Kidney (tissue), 13 donors: ENCODE measurements at regions not wholly inside any gene's neighbourhood (a gene's known extent, or its start where the extent isn't known, plus 50 kb on each side); places are given as distances from the start of the nearest gene placed in this dataset.

Experiments
- DNase-seq, 5 donors: peaks; one replicate each; pipeline ENCODE4 v3.0.0-alpha.2; 2013 to 2020
- FAIRE-seq: peaks from 2 replicates; lab custom pipeline; 2012; peaks lifted over from hg19 to GRCh38; lab: Jason Lieb, UNC
- H3K27ac ChIP-seq, 2 donors: one replicate each; pipeline ENCODE4 v1.7.0; 2013; ENCODE audit warnings: low read depth in 2 of 2, low read length in 2 of 2, inconsistent platforms in 1 of 2
- H3K27me3 ChIP-seq: one replicate; pipeline ENCODE4 v1.7.1; 2013; ENCODE audit warnings: low read length, inconsistent platforms; ENCODE audit not compliant: control insufficient read depth, insufficient read depth
- H3K36me3 ChIP-seq, 3 donors: one replicate each; pipeline versions ENCODE4 v1.7.0 to v1.7.1; 2013; ENCODE audit warnings: low read length in 3 of 3, control low read depth in 1 of 3, inconsistent platforms in 1 of 3; ENCODE audit not compliant: insufficient read depth in 3 of 3, control insufficient read depth in 2 of 3
- H3K4me1 ChIP-seq, 3 donors: one replicate each; pipeline versions ENCODE4 v1.7.0 to v1.7.1; 2013; ENCODE audit warnings: low read length in 3 of 3, inconsistent platforms in 1 of 3, low read depth in 1 of 3; ENCODE audit not compliant: control insufficient read depth in 2 of 3, insufficient read depth in 2 of 3
- H3K4me3 ChIP-seq, 3 donors: one replicate each; pipeline versions ENCODE4 v1.7.0 to v1.8.1; 2013; ENCODE audit warnings: low read length in 3 of 3, control low read depth in 1 of 3, inconsistent platforms in 1 of 3
- H3K9ac ChIP-seq, 3 donors: one replicate each; pipeline versions ENCODE4 v1.7.0 to v1.7.1; 2013; ENCODE audit warnings: low read length in 3 of 3, control low read depth in 1 of 3, inconsistent platforms in 1 of 3
- H3K9me3 ChIP-seq, 3 donors: one replicate each; pipeline versions ENCODE4 v1.7.0 to v1.7.1; 2013; ENCODE audit warnings: low read length in 3 of 3, control low read depth in 1 of 3, inconsistent platforms in 1 of 3; ENCODE audit not compliant: control insufficient read depth in 2 of 3, insufficient read depth in 1 of 3
- intact Hi-C: fragments of 100-400 bp; cut with DNase I; formaldehyde crosslinking; loops from one replicate; pipeline ENCODE4 v1.11.1; 2022
- TF ChIP-seq, protein P1 (sequence below): IDR thresholded peaks from 3 replicates; pipeline ENCODE4 v1.5.1; 2012; ENCODE audit warnings: mild to moderate bottlenecking, moderate library complexity, borderline replicate concordance; ENCODE audit not compliant: insufficient read depth; ENCODE audit errors: extremely low read depth
- donor health status: control.
- donor health status: control.
- donor health status: control.
- donor health status: control.
- donor health status: control.
- donor health status: DM: yes; HTN: yes; CAD: no.
- donor health status: Normal renal cell carcinoma (clear cell type).

DNA sequence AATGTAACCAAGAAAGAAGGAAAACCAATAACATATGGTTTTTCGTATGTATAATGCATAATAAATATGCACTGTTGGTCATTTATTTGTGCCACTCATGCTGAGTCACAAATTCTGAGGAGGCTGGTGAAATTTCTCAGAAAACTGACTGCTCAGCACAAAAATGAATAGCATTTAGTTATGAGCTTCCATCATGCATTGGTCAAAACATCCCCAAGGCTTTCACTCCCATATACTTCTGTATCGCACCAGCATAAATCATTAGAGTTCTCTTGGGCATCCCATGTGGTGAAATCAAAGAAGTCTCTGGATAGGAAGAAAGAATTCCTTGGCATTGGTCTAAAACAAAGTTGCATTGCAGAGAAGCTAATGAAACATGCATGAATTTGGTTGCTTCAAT lies 785.6 kb upstream of the CDH8 start:
- FAIRE-seq (no peak), DNase-seq (no peak)
- Histone ChIP-seq H3K4me1 (no peaks in the 10 kb centered on the region), H3K36me3 (no peaks in the 10 kb centered on the region), H3K9ac (no peak overlapping the region), H3K27ac (no peak overlapping the region), H3K9me3 (no peaks in the 10 kb centered on the region), H3K27me3 (no peaks in the 10 kb centered on the region), H3K4me3 (no peak overlapping the region)
- intact Hi-C loops = no loop called here
- TF ChIP-seq, protein P1, sequence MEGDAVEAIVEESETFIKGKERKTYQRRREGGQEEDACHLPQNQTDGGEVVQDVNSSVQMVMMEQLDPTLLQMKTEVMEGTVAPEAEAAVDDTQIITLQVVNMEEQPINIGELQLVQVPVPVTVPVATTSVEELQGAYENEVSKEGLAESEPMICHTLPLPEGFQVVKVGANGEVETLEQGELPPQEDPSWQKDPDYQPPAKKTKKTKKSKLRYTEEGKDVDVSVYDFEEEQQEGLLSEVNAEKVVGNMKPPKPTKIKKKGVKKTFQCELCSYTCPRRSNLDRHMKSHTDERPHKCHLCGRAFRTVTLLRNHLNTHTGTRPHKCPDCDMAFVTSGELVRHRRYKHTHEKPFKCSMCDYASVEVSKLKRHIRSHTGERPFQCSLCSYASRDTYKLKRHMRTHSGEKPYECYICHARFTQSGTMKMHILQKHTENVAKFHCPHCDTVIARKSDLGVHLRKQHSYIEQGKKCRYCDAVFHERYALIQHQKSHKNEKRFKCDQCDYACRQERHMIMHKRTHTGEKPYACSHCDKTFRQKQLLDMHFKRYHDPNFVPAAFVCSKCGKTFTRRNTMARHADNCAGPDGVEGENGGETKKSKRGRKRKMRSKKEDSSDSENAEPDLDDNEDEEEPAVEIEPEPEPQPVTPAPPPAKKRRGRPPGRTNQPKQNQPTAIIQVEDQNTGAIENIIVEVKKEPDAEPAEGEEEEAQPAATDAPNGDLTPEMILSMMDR = no peak

DNA sequence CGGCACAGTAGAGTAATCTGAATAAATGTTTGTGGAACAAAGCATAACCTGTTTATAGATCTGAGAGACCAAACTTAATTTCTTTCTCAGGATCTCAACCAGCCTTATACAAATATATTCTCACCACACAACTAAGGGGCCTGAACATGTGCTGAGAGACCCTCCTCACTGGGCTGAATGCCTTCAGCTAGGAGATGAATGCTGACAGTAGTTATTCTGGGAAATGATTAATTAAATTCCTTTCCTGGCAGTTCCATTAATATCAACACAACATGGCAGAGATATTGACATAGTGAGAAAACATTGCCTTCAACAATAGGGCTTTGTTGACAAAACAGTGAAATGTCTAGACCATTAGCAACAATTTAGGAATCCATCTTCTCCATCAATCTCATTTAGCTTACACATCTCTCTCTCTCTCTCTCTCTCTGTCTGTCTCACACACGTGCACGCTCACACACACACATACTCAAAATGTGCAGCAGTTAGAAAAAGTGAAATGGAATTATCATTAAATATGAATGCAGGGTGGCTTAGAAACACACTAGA lies 780.8 kb upstream of the CDH8 start:
- FAIRE-seq = no peak
- no peaks in the 10 kb centered on the region for H3K4me1 ChIP-seq
- no peak for DNase-seq
- H3K9me3 ChIP-seq = no peaks in the 10 kb centered on the region
- TF ChIP-seq, protein P1 = no peak
- intact Hi-C loops = no loop called here
- no peaks in the 10 kb centered on the region for H3K36me3 ChIP-seq
- H3K4me3 ChIP-seq = no peak overlapping the region
- no peaks in the 10 kb centered on the region for H3K27me3 ChIP-seq
- no peak overlapping the region for H3K9ac ChIP-seq
- H3K27ac ChIP-seq = no peak overlapping the region

DNA sequence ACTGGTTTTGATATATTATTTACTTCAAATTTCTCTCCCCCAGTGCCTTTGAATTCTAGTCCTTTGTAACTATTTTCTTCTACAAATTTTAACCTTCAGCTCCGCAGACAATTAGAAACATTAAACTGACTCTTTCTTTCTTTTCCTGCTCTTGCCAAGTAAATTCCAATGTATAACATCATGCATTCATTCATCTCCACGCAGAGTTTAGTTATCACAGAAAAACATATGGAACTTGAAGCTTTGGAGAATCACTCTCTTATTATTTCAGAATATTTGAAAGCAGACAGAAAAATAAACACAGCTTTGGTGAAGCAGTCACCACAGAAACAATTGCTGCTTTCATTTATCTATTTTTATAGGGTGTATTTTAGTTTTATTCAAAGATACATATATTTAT lies 778.7 kb upstream of the CDH8 start:
- H3K27ac ChIP-seq = no peak overlapping the region
- H3K9ac ChIP-seq = no peak overlapping the region
- no peaks in the 10 kb centered on the region for H3K4me1 ChIP-seq
- no peak for FAIRE-seq
- DNase-seq = no peak
- TF ChIP-seq, protein P1 = no peak
- intact Hi-C loops = no loop called here
- no peak overlapping the region for H3K4me3 ChIP-seq
- no peaks in the 10 kb centered on the region for H3K9me3 ChIP-seq
- no peaks in the 10 kb centered on the region for H3K36me3 ChIP-seq
- H3K27me3 ChIP-seq = no peaks in the 10 kb centered on the region
